Endothelial cell of umbilical vein (primary cell): ENCODE measurements at regions not wholly inside any gene's neighbourhood (a gene's known extent, or its start where the extent isn't known, plus 50 kb on each side); places are given as distances from the start of the nearest gene placed in this dataset.

Source experiments
- EZH2 ChIP-seq: IDR thresholded peaks from 2 replicates; pipeline ENCODE4 v1.6.1; 2012; ENCODE audit warnings: borderline replicate concordance, low read depth, mild to moderate bottlenecking, moderate library complexity, low read length, inconsistent platforms; ENCODE audit not compliant: severe bottlenecking
- JUN ChIP-seq: IDR thresholded peaks from 2 replicates; pipeline ENCODE4 v1.6.1; 2011; ENCODE audit warnings: borderline replicate concordance, low read depth; ENCODE audit not compliant: insufficient read length, insufficient read depth
- POLR2A ChIP-seq: IDR thresholded peaks from 2 replicates; pipeline ENCODE4 v1.6.1; 2012; ENCODE audit warnings: low read depth, mild to moderate bottlenecking, control low read depth, low read length
- POLR2AphosphoS5 ChIP-seq: IDR thresholded peaks from 2 replicates; pipeline ENCODE4 v1.6.1; 2012; ENCODE audit warnings: low read depth, mild to moderate bottlenecking, control low read depth, low read length, moderate library complexity; ENCODE audit not compliant: insufficient read depth
- TF ChIP-seq, protein P1 (sequence below), 2 donors: IDR thresholded peaks; 1 replicate in 1 of 2; 2 replicates in 1 of 2; pipeline ENCODE4 v1.5.1; 2011; ENCODE audit warnings: low read length in 2 of 2, mild to moderate bottlenecking in 2 of 2, moderate library complexity in 2 of 2, control low read depth in 1 of 2, inconsistent platforms in 1 of 2, low read depth in 1 of 2; ENCODE audit not compliant: insufficient read depth in 1 of 2; ENCODE audit errors: extremely low read depth in 1 of 2
- TF ChIP-seq, protein P2 (sequence below): IDR thresholded peaks from 2 replicates; pipeline ENCODE4 v1.6.1; 2011; ENCODE audit not compliant: insufficient read depth, insufficient read length

DNA sequence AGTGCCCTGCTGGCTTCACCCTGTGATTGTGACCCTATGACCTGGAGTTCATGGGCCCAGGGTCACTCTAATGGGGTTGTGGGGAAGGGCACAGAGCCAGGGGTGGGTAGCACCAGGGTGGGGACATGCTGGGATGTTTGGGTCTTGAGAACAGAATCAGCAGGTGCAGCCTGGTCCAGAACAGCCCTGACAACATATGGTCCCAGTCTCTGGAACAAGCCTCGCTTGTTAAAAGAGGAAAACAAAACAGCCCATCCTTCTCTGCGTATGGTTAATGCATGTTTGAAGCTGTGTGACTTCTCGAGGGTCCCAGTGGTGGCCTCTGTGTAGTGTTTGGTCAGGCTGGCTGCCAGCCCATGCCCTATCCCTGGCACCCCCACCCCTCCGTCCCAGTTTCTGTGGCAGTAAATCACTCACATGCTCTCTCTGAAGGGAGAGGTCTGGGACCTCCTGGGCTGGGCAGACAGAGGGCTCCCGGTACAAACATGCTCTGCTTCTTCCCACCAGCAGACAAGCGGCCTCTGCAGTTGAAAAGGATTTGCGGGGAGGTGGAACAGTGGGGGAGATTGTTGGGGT is 79.4 kb downstream of the FAM241B start:
- TF ChIP-seq, protein P1, sequence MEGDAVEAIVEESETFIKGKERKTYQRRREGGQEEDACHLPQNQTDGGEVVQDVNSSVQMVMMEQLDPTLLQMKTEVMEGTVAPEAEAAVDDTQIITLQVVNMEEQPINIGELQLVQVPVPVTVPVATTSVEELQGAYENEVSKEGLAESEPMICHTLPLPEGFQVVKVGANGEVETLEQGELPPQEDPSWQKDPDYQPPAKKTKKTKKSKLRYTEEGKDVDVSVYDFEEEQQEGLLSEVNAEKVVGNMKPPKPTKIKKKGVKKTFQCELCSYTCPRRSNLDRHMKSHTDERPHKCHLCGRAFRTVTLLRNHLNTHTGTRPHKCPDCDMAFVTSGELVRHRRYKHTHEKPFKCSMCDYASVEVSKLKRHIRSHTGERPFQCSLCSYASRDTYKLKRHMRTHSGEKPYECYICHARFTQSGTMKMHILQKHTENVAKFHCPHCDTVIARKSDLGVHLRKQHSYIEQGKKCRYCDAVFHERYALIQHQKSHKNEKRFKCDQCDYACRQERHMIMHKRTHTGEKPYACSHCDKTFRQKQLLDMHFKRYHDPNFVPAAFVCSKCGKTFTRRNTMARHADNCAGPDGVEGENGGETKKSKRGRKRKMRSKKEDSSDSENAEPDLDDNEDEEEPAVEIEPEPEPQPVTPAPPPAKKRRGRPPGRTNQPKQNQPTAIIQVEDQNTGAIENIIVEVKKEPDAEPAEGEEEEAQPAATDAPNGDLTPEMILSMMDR (IDR thresholded peaks at IDR 0.05; ENCODE audit: extremely low read depth in 1 of 2, insufficient read depth in 1 of 2, low read depth in 1 of 2, low read length in 2 of 2): no peak
- no peak for TF ChIP-seq EZH2
- TF ChIP-seq POLR2A: no peak
- no peak for TF ChIP-seq POLR2AphosphoS5
- no peak for TF ChIP-seq JUN
- TF ChIP-seq, protein P2, sequence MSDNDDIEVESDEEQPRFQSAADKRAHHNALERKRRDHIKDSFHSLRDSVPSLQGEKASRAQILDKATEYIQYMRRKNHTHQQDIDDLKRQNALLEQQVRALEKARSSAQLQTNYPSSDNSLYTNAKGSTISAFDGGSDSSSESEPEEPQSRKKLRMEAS: no peak
